OCI-LY3 (cell line): ENCODE measurements at regions not wholly inside any gene's neighbourhood (a gene's known extent, or its start where the extent isn't known, plus 50 kb on each side); places are given as distances from the start of the nearest gene placed in this dataset.
"Not testable (repeated sequence)": the region's sequence is repeated elsewhere in the genome, so short reads cannot be mapped to it uniquely, and the experiment has no call there.

Experiments used
- H2AFZ ChIP-seq: fragments of 200-600, 300-600 bp; shearing (Covaris generic); 2 replicates; pipeline ENCODE4 v1.6.0; 2014; ENCODE audit warnings: antibody characterized with exemption, low read depth, low read length
- H3K27ac ChIP-seq: fragments of 200-600, 300-600 bp; sonication (generic); 2 replicates; pipeline ENCODE4 v1.5.1; 2014; ENCODE audit warnings: mild to moderate bottlenecking, low read length, moderate library complexity, mixed read lengths
- H3K27me3 ChIP-seq: fragments of 200-600, 300-600 bp; sonication (generic); 2 replicates; pipeline ENCODE4 v1.6.1; 2014; ENCODE audit warnings: low read depth, low read length, mixed read lengths
- H3K36me3 ChIP-seq: fragments of 200-600, 300-600 bp; sonication (generic); replicated peaks from 2 replicates; pipeline ENCODE3; 2014; ENCODE audit warnings: low read depth, low read length, mixed read lengths
- H3K4me1 ChIP-seq: fragments of 300-600, 200-600 bp; sonication (generic); 2 replicates; pipeline ENCODE4 v1.6.1; 2014; ENCODE audit warnings: low read length, mixed read lengths
- H3K4me2 ChIP-seq: fragments of 200-600, 300-600 bp; sonication (generic); 2 replicates; pipeline ENCODE4 v1.6.1; 2014; ENCODE audit warnings: low read length, mixed read lengths
- H3K4me3 ChIP-seq: fragments of 300-600, 200-600 bp; sonication (generic); 2 replicates; pipeline ENCODE4 v1.5.1; 2014; ENCODE audit warnings: antibody characterized with exemption, mild to moderate bottlenecking, low read length, moderate library complexity
- H3K79me2 ChIP-seq: fragments of 300-600, 200-600 bp; shearing (Covaris generic); 2 replicates; pipeline ENCODE4 v1.6.1; 2014; ENCODE audit warnings: mild to moderate bottlenecking, low read length, mixed read lengths
- H3K9ac ChIP-seq: fragments of 300-600, 200-600 bp; shearing (Covaris generic); 2 replicates; pipeline ENCODE4 v1.6.0; 2014; ENCODE audit warnings: mild to moderate bottlenecking, low read length, moderate library complexity
- H3K9me3 ChIP-seq: fragments of 200-600, 300-600 bp; shearing (Covaris generic); 2 replicates; pipeline ENCODE4 v1.6.1; 2014; ENCODE audit warnings: low read length, mixed read lengths; ENCODE audit not compliant: insufficient read depth
- H4K20me1 ChIP-seq: fragments of 200-600, 300-600 bp; sonication (generic); 2 replicates; pipeline ENCODE4 v1.6.1; 2016; ENCODE audit warnings: low read length, mixed read lengths; ENCODE audit not compliant: insufficient read depth
- CTCF ChIP-seq: fragments of 200-600, 300-600 bp; sonication (generic); IDR thresholded peaks from 2 replicates; pipeline ENCODE4 v1.5.1; 2014; ENCODE audit warnings: antibody characterized with exemption, low read length, low read depth
- EZH2phosphoT487 ChIP-seq: fragments of 200-600 bp; shearing (Covaris generic); IDR thresholded peaks from 2 replicates; pipeline ENCODE4 v1.6.1; 2018; ENCODE audit warnings: antibody characterized with exemption, mixed run types, low read depth

GRCh38 chr6:11416936-11417576, 120.5 kb upstream of the TMEM170B start:
- Histone ChIP-seq H2AFZ (no peak overlapping the region), H3K27ac (no peak overlapping the region), H3K36me3 (no peaks in the 10 kb centered on the region), H3K9ac (no peak overlapping the region), H3K4me2 (no peak overlapping the region), H3K27me3 (no peaks in the 10 kb centered on the region), H3K9me3 (no peaks in the 10 kb centered on the region), H3K4me3 (no peak overlapping the region), H3K79me2 (no peaks in the 10 kb centered on the region), H3K4me1 (peaks cover 27% of the 10 kb centered on the region), H4K20me1 (no peaks in the 10 kb centered on the region)
- TF ChIP-seq CTCF (no peak), EZH2phosphoT487 (no peak)

- H3K4me2 ChIP-seq, H3K79me2 ChIP-seq, H3K36me3 ChIP-seq, H3K27me3 ChIP-seq, H2AFZ ChIP-seq, H3K4me3 ChIP-seq, H4K20me1 ChIP-seq, H3K9me3 ChIP-seq, H3K9ac ChIP-seq, H3K27ac ChIP-seq: not testable (repeated sequence)
- peaks cover 33% of the 10 kb centered on the region for H3K4me1 ChIP-seq
Observed at GRCh38 chr6:11416099-11416935, 121.2 kb upstream of the TMEM170B start.

GRCh38 chr6:11415557-11415956, 122.0 kb upstream of the TMEM170B start:
- Histone ChIP-seq H2AFZ (no peak overlapping the region), H3K9me3 (no peaks in the 10 kb centered on the region), H3K4me3 (no peak overlapping the region), H3K27me3 (no peaks in the 10 kb centered on the region), H3K36me3 (no peaks in the 10 kb centered on the region), H3K4me2 (no peak overlapping the region), H3K27ac (no peak overlapping the region), H3K9ac (no peak overlapping the region), H3K79me2 (no peaks in the 10 kb centered on the region), H4K20me1 (no peaks in the 10 kb centered on the region), H3K4me1 (peaks cover 41% of the 10 kb centered on the region)
- no peak for TF ChIP-seq CTCF
- no peak for TF ChIP-seq EZH2phosphoT487

DNA sequence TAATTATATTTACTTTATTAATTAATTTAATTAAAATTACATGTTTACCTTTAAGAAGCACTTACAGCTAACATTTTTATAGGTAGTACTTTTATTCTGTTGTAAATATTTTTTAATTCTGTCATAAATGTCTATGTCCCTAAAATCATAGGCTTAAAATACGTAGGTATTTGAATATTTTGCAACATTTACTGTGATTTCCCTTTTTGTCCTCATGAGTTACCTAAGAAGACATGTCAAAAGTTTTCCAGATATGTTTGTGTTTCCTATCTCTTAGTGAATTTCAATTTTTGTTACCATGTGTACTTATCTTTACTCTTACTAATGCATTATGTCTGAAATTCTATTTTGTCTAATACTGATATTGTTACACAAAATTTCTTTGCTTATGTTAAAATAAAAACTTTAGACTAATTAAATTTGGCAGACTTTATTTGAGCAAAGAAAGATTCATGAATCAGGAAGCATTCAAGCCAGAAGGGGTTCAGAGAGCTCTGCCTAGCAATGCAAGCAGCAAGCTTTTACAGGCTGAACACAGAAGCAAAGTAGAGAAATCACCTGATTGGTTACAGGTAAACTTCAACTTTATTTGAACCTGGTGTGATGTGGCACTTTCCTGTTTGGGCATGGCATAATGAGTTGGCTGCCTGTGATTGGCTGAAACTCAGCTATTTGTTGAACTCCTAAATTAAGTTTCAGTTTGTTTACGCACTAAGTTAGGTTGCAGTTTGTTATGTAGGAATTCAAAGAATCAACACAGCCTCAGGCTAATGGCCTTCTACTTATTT, 123.2 kb upstream of the TMEM170B start:
- H3K9me3 ChIP-seq, result no peaks in the 10 kb centered on the region

More for the DNA sequence above, 123.2 kb upstream of the TMEM170B start:
- Histone ChIP-seq H3K27ac (no peak overlapping the region), H3K36me3 (no peaks in the 10 kb centered on the region), H3K4me2 (no peak overlapping the region), H3K4me1 (peaks cover 43% of the 10 kb centered on the region), H4K20me1 (no peaks in the 10 kb centered on the region), H3K27me3 (no peaks in the 10 kb centered on the region), H3K79me2 (no peaks in the 10 kb centered on the region), H3K4me3 (no peak overlapping the region), H2AFZ (no peak overlapping the region), H3K9ac (no peak overlapping the region)
- TF ChIP-seq CTCF, result no peak
- no peak for TF ChIP-seq EZH2phosphoT487
